ENCODE measurements at regions not wholly inside any gene's neighbourhood (a gene's known extent, or its start where the extent isn't known, plus 50 kb on each side); places are given as distances from the start of the nearest gene placed in this dataset.

DNA sequence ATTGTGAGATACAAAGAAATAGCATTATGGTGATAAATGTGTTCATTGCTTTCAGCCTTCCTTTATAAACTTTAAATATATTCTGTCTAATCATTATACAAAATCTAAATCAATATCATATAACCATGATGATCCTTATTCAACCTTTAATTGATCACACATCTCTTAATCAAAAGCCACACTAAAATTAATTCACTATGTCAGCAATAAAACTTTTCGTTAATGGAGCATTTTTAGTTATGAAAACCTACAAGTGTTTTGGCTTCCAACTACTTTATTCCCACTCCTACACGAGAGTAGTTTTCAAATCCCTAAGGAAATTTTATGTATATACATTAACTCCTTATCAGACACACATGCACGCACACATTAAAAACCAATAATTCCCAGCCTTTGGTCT is 530.2 kb downstream of the KCTD8 start:
- no peak for TF ChIP-seq EZH2 (IDR thresholded peaks at IDR 0.05; ENCODE audit: insufficient read depth, low read length)
- TF ChIP-seq, protein P1, sequence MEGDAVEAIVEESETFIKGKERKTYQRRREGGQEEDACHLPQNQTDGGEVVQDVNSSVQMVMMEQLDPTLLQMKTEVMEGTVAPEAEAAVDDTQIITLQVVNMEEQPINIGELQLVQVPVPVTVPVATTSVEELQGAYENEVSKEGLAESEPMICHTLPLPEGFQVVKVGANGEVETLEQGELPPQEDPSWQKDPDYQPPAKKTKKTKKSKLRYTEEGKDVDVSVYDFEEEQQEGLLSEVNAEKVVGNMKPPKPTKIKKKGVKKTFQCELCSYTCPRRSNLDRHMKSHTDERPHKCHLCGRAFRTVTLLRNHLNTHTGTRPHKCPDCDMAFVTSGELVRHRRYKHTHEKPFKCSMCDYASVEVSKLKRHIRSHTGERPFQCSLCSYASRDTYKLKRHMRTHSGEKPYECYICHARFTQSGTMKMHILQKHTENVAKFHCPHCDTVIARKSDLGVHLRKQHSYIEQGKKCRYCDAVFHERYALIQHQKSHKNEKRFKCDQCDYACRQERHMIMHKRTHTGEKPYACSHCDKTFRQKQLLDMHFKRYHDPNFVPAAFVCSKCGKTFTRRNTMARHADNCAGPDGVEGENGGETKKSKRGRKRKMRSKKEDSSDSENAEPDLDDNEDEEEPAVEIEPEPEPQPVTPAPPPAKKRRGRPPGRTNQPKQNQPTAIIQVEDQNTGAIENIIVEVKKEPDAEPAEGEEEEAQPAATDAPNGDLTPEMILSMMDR (IDR thresholded peaks at IDR 0.05; ENCODE audit: insufficient read depth, low read depth, low read length) = no peak
